Type B pancreatic cell (in vitro differentiated cells): ENCODE measurements at regions not wholly inside any gene's neighbourhood (a gene's known extent, or its start where the extent isn't known, plus 50 kb on each side); places are given as distances from the start of the nearest gene placed in this dataset.
A peak's percentile ranks its signal among the peaks of the same experiment; 100 is the strongest.

Experiments
- DNase-seq: peaks from one replicate; pipeline ENCODE4 v3.0.0; 2021; ENCODE audit warnings: mixed read lengths; ENCODE audit not compliant: unreplicated experiment; ENCODE audit errors: extremely low spot score
- H3K27ac Mint-ChIP-seq: 2 replicates; pipeline ENCODE4 v1.8.0; 2021; ENCODE audit warnings: mild to moderate bottlenecking, mixed read lengths
- H3K27me3 Mint-ChIP-seq: 2 replicates; pipeline ENCODE4 v1.8.0; 2021; ENCODE audit warnings: mixed read lengths
- H3K36me3 Mint-ChIP-seq: 2 replicates; pipeline ENCODE4 v1.8.0; 2021; ENCODE audit warnings: mixed read lengths
- H3K4me1 Mint-ChIP-seq: one replicate; pipeline ENCODE4 v1.8.0; 2021; ENCODE audit warnings: mixed read lengths; ENCODE audit not compliant: unreplicated experiment
- H3K4me3 Mint-ChIP-seq: 2 replicates; pipeline ENCODE4 v1.8.0; 2021; ENCODE audit warnings: mild to moderate bottlenecking, mixed read lengths
- H3K9me3 Mint-ChIP-seq: 2 replicates; pipeline ENCODE4 v1.8.0; 2021; ENCODE audit warnings: mixed read lengths
- TF ChIP-seq, protein P1 (sequence below): fragments of 200-600 bp; sonication (generic); conservative IDR thresholded peaks from 2 replicates; pipeline ENCODE4 v1.5.0; 2021; ENCODE audit warnings: antibody characterized with exemption, mild to moderate bottlenecking

DNA sequence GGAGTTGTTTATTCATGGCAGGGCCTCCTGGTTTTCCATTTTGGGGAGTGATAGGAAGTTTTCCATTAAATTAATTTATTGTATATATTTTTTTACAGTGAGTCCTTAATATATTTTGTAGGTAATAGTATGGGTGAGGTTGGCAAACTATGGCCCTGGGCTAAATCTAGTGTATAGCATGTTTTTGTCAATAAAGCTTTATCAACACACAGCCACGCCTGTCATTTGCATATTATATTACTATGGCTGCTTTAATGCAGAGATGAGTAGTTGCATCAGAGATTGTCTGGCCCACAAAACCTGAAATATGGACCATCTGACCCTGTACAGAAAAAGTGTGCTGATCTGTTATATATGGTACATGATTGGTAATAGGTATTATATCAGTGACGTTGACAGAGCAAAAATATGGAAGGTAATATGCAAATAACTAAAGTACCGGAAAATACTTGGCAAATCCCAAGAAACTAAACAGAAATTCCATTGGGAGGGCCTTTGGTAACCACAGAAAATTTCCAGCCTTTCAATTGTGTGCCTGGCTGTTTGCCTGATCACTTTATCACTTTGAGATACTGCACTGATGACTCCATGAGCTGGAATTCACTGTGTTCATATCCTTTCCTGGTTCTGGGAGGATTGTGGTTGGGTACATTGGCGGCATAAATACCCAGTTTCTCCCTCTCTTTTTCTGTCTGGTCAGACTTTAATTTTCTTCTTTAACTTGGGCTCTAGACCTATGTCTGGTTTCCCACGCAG lies 61.7 kb upstream of the RFLNA start:
- Mint-ChIP-seq H3K27me3 (no peaks in the 10 kb centered on the region), H3K4me3 (no peak overlapping the region), H3K4me1 (peaks cover 10% of the 10 kb centered on the region), H3K27ac (peak overlapping the region; percentile 60), H3K36me3 (peaks cover 11% of the 10 kb centered on the region), H3K9me3 (peaks cover 22% of the 10 kb centered on the region)
- TF ChIP-seq, protein P1, sequence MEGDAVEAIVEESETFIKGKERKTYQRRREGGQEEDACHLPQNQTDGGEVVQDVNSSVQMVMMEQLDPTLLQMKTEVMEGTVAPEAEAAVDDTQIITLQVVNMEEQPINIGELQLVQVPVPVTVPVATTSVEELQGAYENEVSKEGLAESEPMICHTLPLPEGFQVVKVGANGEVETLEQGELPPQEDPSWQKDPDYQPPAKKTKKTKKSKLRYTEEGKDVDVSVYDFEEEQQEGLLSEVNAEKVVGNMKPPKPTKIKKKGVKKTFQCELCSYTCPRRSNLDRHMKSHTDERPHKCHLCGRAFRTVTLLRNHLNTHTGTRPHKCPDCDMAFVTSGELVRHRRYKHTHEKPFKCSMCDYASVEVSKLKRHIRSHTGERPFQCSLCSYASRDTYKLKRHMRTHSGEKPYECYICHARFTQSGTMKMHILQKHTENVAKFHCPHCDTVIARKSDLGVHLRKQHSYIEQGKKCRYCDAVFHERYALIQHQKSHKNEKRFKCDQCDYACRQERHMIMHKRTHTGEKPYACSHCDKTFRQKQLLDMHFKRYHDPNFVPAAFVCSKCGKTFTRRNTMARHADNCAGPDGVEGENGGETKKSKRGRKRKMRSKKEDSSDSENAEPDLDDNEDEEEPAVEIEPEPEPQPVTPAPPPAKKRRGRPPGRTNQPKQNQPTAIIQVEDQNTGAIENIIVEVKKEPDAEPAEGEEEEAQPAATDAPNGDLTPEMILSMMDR = no peak
- no peak for DNase-seq

- Mint-ChIP-seq H3K27me3 (no peaks in the 10 kb centered on the region), H3K9me3 (peaks cover 29% of the 10 kb centered on the region), H3K27ac (peak overlapping the region; percentile 60), H3K36me3 (peaks cover 11% of the 10 kb centered on the region), H3K4me1 (peaks cover 10% of the 10 kb centered on the region), H3K4me3 (no peak overlapping the region)
- TF ChIP-seq, protein P1 = no peak
- no peak for DNase-seq
Observed at GRCh38 chr12:124233846-124234640, 60.9 kb upstream of the RFLNA start.

DNA sequence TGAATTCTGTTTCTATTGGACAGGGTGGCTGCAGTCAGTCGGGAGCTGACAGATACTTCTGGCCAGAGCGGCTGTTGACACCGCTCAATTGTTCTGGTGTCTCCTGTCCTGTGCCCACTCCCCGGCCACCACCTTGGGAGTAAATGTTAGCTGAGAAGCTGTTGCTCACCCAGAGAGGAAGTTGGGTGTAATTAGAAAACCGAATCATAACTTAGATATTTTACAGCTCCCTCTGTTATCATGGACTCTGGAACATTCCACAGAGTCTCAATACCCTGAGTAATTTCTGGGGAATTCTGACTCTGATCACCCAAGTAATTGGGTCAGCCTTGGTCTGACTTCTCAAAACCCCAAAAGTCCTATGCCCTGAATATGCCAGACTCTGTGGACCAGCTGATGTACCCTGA lies 58.3 kb upstream of the RFLNA start:
- TF ChIP-seq, protein P1 = no peak
- Mint-ChIP-seq H3K27me3 (no peaks in the 10 kb centered on the region), H3K4me1 (peaks cover 15% of the 10 kb centered on the region), H3K4me3 (no peak overlapping the region), H3K36me3 (peaks cover 5% of the 10 kb centered on the region), H3K27ac (no peak overlapping the region), H3K9me3 (peaks cover 18% of the 10 kb centered on the region)
- DNase-seq = no peak

DNA sequence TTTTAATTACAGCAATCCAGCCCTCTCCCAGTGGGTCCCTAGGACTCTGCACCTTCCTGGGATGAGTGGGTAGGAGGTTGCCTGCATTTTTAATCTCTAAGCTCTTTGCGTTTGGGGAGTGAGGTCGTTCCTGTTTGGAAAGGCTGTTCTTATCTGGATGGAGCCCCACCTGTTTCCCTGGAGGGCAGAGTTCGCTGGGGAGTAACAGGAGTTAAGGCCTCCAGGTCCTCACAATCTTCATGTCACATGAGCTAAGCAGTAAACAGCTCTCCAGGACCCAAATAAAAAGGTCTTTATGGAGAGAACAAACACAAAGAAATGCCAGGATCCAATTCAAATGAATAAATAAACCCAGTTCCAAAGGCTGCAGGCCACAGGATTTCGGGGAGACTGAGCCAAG lies 56.0 kb upstream of the RFLNA start:
- Mint-ChIP-seq H3K4me3 (no peak overlapping the region), H3K36me3 (peaks cover 5% of the 10 kb centered on the region), H3K4me1 (peaks cover 14% of the 10 kb centered on the region), H3K27me3 (no peaks in the 10 kb centered on the region), H3K9me3 (peaks cover 18% of the 10 kb centered on the region), H3K27ac (peak overlapping the region; percentile 37)
- no peak for DNase-seq
- TF ChIP-seq, protein P1 = no peak

GRCh38 chr12:124240493-124240892 lies 54.4 kb upstream of the RFLNA start:
- TF ChIP-seq, protein P1 = no peak
- Mint-ChIP-seq H3K27me3 (no peaks in the 10 kb centered on the region), H3K27ac (no peak overlapping the region), H3K9me3 (peaks cover 13% of the 10 kb centered on the region), H3K4me1 (peaks cover 14% of the 10 kb centered on the region), H3K36me3 (no peaks in the 10 kb centered on the region), H3K4me3 (no peak overlapping the region)
- no peak for DNase-seq
